Activated CD8-positive, alpha-beta memory T cell treated with anti-CD3 and anti-CD28 coated beads, Interleukin-2, amount 50 U/mL, for 4 hours (primary cell): ENCODE measurements at regions not wholly inside any gene's neighbourhood (a gene's known extent, or its start where the extent isn't known, plus 50 kb on each side); places are given as distances from the start of the nearest gene placed in this dataset.

Experiments
- DNase-seq: peaks from one replicate; pipeline ENCODE4 v3.0.0-alpha.2; 2020

DNA sequence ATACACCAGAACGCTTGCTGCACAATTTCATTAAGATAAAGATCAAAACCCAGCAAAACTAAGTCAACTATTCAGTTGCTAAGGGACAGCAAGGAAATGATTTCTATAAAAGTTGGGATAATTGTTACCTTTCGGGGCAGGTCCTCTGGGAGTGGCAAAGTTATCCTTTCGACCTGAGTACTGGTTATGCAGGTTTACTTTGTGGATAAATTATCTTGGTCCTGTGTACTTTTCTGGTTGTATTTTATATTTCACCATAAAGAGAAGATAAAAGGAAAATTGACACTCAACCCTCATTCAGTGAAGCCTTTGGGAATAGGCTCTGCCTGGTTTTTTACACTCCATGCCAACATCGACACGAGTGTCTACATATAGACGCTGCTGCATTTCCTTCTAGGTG, 146.5 kb downstream of the SYK start:
- DNase-seq: no peak

GRCh38 chr9:90950600-90950999, 149.0 kb downstream of the SYK start:
- no peak for DNase-seq

- DNase-seq: no peak
These were observed 151.6 kb downstream of the SYK start for GRCh38 chr9:90953200-90953599.

- no peak for DNase-seq
These were observed 152.2 kb downstream of the SYK start for GRCh38 chr9:90953805-90954204.

- no peak for DNase-seq
These were observed 154.6 kb downstream of the SYK start for GRCh38 chr9:90956026-90956810.

DNA sequence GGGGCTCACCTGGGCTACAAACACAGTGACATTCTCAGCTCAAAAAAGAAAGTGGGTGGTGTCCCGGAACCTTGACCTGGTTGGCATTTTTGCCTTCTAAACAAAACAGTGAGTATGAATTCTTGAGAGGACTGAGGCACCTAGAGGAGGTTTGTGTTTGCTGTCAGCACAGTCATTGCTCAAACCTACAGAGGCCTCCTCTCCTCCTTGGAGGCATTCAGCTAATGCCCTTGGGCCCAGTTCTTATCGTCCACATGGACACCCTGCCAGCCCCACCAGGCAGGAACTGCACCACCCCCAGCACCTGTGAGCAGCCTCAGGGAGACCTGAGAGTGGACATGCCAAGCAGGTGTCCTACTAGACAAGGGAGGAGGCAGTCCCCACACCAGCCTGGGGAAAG, 156.7 kb downstream of the SYK start:
- no peak for DNase-seq

DNA sequence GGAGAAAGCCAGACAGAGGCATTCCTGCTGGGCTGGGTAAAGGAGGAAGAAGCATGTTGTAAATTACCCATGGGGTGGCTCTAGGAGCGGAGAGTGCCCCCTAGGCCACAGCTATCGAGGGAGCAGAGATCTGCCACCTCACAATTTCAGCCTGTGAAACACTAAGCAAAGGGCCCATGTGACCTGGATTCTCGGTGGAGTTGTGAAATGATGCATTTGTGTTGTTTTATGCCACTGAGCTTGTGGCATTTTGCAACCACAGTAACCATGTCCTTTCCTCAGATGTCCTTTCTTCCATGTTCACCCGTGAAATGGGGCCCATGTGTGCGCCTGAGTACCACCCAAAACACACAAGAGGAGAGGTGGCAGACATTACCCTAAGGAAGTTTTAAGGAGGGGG, 159.3 kb downstream of the SYK start:
- no peak for DNase-seq

DNA sequence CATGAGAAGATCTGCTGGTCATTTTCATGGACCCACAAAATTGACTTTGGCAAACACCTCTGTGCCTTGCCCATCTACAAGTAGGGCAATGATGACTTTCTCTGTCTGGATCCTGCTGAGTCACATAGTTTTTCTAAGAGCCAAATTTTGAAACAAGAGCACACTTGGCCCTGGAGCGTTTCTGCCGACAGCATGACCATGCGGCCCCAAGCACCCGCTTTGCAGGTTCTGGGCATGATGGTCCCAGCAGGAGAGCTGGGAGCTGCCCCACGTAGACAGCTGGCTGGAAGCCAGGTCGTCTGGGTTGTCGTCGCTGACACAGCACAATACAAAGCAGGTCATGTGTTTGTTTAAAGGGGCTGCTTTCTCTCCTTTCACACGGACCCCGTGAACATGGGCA, 159.8 kb downstream of the SYK start:
- DNase-seq: no peak

GRCh38 chr9:90964101-90965020, 162.7 kb downstream of the SYK start:
- DNase-seq: no peak

DNA sequence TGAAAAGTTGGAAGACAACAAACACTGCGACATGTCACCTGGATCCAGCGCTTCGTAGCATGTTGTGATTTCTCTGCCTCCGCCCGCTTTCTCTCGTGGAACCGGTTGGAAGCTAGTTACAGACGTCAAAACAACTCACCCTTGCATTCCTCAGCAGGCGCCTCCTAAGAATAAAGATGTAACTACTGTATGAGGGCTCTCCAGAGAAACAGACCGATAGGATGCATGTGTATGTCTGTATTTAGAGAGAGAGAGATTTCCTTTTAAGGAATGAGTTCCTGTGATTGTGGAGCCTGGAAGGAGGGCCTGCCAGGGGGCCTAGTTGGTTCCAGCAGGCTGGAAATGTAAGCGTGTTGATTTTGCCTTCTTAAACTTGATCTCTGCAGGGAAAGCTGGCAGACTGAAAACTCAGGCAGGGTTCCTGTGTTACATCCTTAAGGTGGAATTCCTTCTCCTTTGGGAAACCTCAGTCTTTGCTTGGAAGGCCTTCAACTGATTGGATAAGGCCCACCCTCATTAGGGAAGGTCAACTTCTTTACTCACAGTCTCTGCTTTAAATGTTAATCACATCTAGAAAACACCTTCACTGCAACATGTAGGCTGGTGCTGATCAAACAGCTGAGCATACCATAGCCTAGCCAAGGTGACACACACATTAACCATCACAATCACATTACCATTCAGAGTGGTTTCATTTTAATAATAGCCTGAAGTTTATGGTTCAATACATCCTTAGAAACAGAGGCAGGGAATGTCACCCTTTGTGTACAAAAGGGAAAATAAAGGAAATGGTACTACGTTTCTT, 163.8 kb downstream of the SYK start:
- DNase-seq: no peak

- no peak for DNase-seq
These were observed 164.3 kb downstream of the SYK start for GRCh38 chr9:90966031-90966290.

DNA sequence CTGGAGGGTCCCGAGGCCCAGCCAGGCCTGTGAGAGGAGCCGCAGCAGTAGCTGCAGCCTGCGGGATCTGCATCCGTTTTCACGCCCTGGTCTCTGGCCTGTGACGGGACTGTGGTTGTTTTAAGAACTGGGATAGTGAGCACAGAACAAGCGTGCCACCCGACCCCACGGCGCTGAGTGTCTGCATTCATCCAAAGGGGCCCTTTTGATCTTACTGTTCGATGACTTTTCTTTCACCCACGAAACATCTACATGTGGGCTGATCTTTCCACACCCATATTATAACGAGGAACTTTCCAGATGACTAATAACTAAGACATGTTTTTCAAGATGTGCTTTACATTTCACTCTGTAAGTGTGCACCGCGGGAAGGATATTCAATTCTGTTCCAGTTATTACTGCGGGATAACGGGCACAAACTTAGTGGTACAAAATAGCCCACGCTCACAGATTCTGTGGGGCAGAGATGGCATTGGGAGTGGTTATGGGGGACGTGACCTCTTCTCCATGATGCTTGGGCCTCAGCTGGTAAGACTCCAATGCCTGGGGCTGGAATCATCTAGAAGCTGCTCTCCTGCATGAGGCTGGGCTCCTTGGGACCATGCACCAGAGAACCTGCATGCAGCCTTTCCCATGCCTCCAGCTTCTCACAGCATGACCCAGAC, 165.0 kb downstream of the SYK start:
- DNase-seq: no peak

DNA sequence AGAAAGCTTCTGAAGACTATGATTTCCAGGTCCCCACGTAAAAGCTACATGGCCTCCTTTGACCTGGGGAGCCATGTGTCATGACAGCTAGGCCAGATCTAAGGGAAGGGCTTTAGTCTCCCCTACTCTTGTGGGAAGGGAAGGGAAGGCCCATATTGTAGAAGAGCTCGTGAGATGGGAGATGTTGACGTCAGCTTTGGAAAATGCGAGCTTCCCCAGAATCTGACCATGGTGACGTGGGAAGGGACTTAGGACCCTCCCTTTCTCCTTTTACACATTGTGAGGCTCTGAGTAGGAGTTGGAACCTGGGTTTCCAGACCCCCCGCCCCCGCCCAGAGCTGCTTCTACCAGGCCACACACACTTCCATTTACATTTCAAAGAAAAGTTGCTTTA, 165.5 kb downstream of the SYK start:
- no peak for DNase-seq

DNA sequence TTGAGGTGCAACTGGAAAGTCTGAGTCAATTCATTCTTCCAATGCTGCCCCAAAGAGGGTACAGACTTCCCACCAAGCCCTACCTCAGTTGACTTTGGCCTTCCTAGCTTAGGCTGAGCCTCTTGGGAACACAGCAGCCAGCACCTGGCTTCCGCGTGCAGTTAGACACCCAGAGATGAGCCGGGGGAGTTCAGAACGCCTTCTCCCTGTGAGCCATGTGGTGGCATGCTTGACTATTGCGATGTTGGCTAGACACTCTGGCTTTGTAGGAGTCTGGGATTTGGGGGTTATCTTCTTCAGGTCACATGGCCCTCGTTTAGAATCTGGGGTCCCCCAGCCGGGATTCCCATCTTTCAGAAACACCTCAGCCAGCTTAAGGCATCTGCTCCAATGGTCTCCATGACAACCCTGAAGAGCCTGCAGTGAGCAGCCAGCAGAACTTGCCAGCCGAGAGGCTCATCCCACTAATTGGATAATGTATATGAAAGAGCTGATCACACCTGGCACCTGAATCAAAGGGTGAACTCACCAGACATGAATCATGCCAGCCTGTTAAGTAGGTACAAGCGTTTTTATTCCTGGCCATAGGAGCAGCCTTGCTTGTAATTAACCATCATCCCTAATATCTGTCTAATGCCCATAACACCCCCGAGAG, 167.5 kb downstream of the SYK start:
- DNase-seq: no peak

GRCh38 chr9:90970608-90971007, 169.0 kb downstream of the SYK start:
- no peak for DNase-seq

DNA sequence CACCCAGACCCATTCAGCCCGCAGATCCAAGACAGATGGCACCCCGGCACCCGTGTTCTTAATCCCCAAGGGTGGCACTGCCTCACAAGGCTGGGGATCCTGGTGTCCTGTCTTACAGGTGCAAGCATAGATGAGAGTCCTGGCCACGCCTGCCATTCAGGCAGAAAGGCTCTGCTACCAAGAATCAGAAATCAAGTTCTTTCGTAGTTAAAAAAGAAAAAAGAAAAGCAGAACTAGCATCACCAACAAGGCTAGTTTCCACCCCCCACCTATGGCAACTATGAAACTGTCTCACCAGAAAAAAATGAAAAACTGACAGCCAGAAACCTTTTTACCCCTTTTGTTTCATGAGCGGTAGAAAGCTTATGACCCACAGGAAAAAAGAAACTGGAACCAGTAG, 170.4 kb downstream of the SYK start:
- no peak for DNase-seq

- DNase-seq: no peak
These were observed 172.4 kb downstream of the SYK start for GRCh38 chr9:90974016-90974415.

DNA sequence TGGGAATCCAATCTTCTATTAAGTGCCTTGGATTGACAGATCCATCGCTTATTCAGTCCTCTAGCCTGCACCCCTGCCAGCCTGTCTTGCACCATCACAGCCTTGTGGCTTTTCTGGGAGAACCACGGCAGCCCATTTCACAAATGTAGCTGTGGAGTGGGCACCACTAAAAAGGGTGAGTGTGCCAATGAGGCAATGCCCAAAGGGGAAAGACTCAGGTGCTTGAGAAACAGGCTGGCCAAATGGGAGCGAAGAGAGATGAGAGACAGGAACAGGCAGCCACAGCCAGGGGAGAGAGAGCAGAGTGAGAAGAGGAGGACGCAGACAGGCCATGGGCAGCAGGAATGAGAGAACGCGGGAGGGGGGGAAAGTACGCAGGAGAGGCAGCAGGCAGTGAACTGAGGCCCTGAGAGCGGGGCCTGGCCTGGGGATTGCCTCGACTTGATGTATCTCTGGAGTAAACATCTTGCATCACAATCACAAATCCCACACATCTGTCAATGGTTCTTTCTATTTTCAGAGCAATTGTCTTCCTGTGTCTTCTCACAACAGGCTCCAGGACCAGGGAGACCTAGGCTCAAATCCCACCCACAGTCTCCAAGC, 173.1 kb downstream of the SYK start:
- DNase-seq: no peak

DNA sequence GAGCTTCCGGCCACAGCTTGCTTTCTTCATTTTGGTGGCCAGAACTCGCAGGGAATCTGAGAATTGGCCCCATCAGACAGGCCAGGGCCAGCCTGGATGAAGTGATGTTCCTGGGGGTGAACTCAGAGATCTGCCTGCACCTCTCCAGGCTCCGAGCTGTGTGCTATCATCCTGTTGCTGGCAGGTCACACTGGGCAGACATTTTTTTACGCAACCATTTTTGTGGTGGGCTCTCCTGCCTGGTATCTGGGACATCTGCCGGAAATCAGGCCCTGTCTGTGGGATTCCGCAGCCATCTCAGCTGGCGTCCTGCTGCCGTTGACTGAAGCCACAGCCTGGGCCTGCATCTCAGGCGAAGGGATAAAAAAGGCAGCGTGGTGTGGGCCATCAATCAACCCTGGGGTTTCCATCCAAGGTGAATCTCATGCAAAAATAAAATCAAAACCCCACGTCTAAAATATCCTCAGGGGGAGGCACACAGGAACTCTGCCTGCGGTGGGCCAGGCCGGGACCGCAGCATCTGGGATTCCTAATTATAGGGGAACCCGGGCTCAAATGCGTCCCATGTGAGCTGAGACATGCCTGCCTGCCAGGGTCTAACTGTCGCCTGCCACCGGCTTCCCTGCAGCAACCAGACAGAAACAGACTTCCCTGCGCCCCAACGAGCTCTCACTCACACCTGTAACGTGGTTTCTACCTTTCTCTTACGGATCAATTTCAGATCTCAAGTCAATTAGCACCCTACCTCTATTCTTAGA, 174.3 kb downstream of the SYK start:
- no peak for DNase-seq

DNA sequence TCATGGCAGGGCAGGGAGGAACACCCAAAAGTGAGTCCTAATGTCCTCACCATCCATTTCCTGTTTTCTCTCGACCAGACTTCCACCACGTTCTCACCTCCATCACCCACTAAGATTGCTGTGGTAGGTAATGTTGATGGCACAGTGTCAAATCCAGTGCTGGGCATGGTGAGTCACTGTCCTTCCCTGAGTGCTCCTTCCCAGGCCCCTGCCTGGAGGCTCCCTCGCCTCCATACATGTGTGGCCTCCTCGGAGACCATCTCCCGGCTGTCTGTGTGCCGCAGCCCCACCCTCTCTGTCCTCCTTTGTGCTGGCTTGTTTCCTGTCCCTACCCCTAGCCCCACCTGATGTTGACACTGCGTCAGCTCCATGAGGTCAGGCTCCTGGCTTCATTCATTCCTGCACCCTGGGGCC, 177.5 kb downstream of the SYK start:
- DNase-seq: no peak

GRCh38 chr9:90979639-90980038, 178.0 kb downstream of the SYK start:
- DNase-seq: no peak
